ENCODE measurements at regions not wholly inside any gene's neighbourhood (a gene's known extent, or its start where the extent isn't known, plus 50 kb on each side); places are given as distances from the start of the nearest gene placed in this dataset.

DNA sequence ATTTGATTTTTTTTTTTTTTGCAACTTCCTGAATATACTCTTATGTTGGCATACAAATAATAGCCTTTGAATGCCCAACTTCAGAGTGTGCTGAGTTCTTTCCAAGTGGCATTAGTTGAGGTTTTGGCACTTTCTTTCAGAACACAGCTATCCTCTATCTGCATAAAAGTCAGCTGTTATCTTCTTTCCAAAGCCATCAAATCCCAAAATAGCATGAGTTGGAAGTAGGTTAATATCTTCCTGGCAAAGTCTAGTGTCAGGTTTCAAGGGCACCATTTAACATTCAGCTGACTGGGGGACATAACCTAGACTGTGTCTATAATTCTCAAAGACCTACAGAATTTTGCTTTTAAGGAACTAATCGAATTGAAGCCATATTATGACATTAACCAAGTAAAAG is 223.9 kb downstream of the PLPP3 start:
- no peak overlapping the region for H3K27ac ChIP-seq
- H3K4me3 ChIP-seq: no peak overlapping the region
- H3K36me3 ChIP-seq (ENCODE audit: low read depth): no peaks in the 10 kb centered on the region
- in situ Hi-C loops (cut with MboI): no loop called here
- no peaks in the 10 kb centered on the region for H3K9me3 ChIP-seq (ENCODE audit: low read depth)
- H3K9me2 ChIP-seq (ENCODE audit: insufficient read depth): no peaks in the 10 kb centered on the region
- H3K27me3 ChIP-seq (replicated peaks; ENCODE audit: insufficient read depth): no peaks in the 10 kb centered on the region
- TF ChIP-seq EZH2 (IDR thresholded peaks at IDR 0.05; ENCODE audit: insufficient read depth, poor library complexity, severe bottlenecking) (no peak), EZH2phosphoT487 (IDR thresholded peaks at IDR 0.05; ENCODE audit: insufficient read depth, low read depth) (no peak)
- H4K20me1 ChIP-seq (ENCODE audit: insufficient read depth): no peaks in the 10 kb centered on the region
- H3K4me2 ChIP-seq (ENCODE audit: unreplicated experiment): no peak overlapping the region
- H3F3A ChIP-seq (ENCODE audit: insufficient read depth): no peaks in the 10 kb centered on the region
- no peaks in the 10 kb centered on the region for H3K79me2 ChIP-seq (ENCODE audit: insufficient read depth)
- no peak overlapping the region for H2AFZ ChIP-seq
- no peak for DNase-seq
- WGBS, 2 experiments (ENCODE audit: low coverage in 1 of 2, low lambda C conversion rate in 2 of 2, missing lambda C conversion rate in 2 of 2): 56 to 74% methylated on average over 1 of the region's 1 CpG
- H3K9ac ChIP-seq: no peak overlapping the region
- no peaks in the 10 kb centered on the region for H3K4me1 ChIP-seq (ENCODE audit: insufficient read depth)

DNA sequence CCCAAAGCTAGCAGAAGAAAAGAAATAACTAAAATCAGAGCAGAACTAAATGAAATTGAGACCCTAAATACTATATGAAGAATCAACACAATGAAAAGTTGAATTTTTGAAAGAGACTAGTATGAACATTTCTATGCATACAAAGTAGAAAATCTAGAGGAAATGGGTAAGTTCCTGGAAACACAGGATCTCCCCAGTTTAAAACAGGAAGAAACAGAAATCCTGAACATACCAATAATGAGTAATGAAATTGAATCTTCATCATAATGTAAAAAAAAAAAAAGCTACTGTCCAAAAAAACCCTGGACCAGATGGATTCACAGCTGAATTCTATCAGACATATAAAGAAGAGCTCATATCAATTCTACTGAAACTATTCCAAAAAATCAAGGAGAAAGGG is 233.5 kb downstream of the PLPP3 start:
- no peaks in the 10 kb centered on the region for H4K20me1 ChIP-seq (ENCODE audit: insufficient read depth)
- no peak overlapping the region for H3K4me3 ChIP-seq
- in situ Hi-C loops (cut with MboI): no loop called here
- H3K4me1 ChIP-seq (ENCODE audit: insufficient read depth): no peaks in the 10 kb centered on the region
- no peaks in the 10 kb centered on the region for H3K79me2 ChIP-seq (ENCODE audit: insufficient read depth)
- H3K27ac ChIP-seq: no peak overlapping the region
- no peaks in the 10 kb centered on the region for H3K9me3 ChIP-seq (ENCODE audit: low read depth)
- DNase-seq: no peak
- no peaks in the 10 kb centered on the region for H3K9me2 ChIP-seq (ENCODE audit: insufficient read depth)
- TF ChIP-seq EZH2 (IDR thresholded peaks at IDR 0.05; ENCODE audit: insufficient read depth, poor library complexity, severe bottlenecking): no peak
- TF ChIP-seq EZH2phosphoT487 (IDR thresholded peaks at IDR 0.05; ENCODE audit: insufficient read depth, low read depth): no peak
- no peak overlapping the region for H2AFZ ChIP-seq
- H3F3A ChIP-seq (ENCODE audit: insufficient read depth): no peaks in the 10 kb centered on the region
- no peak overlapping the region for H3K9ac ChIP-seq
- H3K27me3 ChIP-seq (replicated peaks; ENCODE audit: insufficient read depth): no peaks in the 10 kb centered on the region
- H3K36me3 ChIP-seq (ENCODE audit: low read depth): no peaks in the 10 kb centered on the region
- H3K4me2 ChIP-seq (ENCODE audit: unreplicated experiment): no peak overlapping the region

DNA sequence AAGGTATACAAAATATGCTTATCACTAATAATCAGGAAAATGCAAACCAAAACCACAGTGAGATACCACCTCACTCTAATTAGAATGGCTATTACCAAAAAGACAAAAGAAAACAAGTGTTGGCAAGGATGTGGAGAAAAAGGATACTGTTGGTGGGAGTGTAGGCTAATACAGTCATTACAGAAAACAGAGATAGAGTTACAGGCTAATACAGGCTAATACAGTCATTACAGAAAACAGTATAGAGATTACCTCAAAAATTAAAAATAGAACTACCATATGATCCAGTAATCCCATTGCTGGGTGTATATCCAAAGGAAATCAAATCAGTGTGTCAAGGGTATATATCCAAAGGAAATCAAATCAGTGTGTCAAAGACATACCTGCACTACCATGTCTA is 238.4 kb downstream of the PLPP3 start:
- no peak overlapping the region for H3K4me3 ChIP-seq
- DNase-seq: no peak
- no peak overlapping the region for H2AFZ ChIP-seq
- TF ChIP-seq EZH2phosphoT487 (IDR thresholded peaks at IDR 0.05; ENCODE audit: insufficient read depth, low read depth): no peak
- no peak for TF ChIP-seq EZH2 (IDR thresholded peaks at IDR 0.05; ENCODE audit: insufficient read depth, poor library complexity, severe bottlenecking)
- H3K27me3 ChIP-seq (replicated peaks; ENCODE audit: insufficient read depth): no peaks in the 10 kb centered on the region
- no peaks in the 10 kb centered on the region for H3F3A ChIP-seq (ENCODE audit: insufficient read depth)
- in situ Hi-C loops (cut with MboI): no loop called here
- H3K79me2 ChIP-seq (ENCODE audit: insufficient read depth): no peaks in the 10 kb centered on the region
- no peak overlapping the region for H3K4me2 ChIP-seq (ENCODE audit: unreplicated experiment)
- H3K27ac ChIP-seq: no peak overlapping the region
- H3K9me3 ChIP-seq (ENCODE audit: low read depth): no peaks in the 10 kb centered on the region
- H3K36me3 ChIP-seq (ENCODE audit: low read depth): no peaks in the 10 kb centered on the region
- no peaks in the 10 kb centered on the region for H3K9me2 ChIP-seq (ENCODE audit: insufficient read depth)
- H4K20me1 ChIP-seq (ENCODE audit: insufficient read depth): no peaks in the 10 kb centered on the region
- H3K4me1 ChIP-seq (ENCODE audit: insufficient read depth): no peaks in the 10 kb centered on the region
- no peak overlapping the region for H3K9ac ChIP-seq

DNA sequence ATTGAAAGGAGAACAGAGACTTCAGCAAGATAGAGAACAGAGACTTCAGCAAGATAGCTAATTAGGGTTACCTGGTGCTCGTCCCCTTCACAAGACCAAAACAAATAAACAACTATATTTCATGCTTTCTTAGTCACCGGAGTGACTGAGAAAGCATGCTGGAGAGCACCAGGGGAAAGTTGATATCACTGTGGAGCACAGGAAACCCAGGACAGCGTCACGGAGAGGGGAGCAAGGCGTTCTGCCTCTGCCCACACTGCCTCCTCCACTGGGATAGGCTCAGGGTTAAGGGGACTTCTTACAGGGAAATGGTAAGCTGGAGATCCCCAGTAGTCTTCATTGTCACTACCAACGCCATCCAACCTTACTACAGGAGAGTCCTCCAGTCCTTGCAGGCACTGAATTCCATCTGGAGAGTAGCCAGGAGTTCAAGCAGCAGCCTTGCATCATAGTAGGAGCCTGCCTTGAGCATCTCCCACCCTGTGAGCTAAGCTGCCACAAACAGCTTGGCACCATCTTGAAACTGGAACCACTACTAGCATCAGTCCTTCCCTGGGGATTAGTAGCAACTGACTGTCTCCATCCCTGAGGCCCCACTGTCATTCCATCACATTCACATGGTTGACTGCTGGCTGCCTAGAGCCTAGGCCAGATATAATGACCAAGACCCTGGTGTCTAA is 239.4 kb downstream of the PLPP3 start:
- H3K9me2 ChIP-seq (ENCODE audit: insufficient read depth): no peaks in the 10 kb centered on the region
- no peaks in the 10 kb centered on the region for H3K79me2 ChIP-seq (ENCODE audit: insufficient read depth)
- no peak for TF ChIP-seq EZH2 (IDR thresholded peaks at IDR 0.05; ENCODE audit: insufficient read depth, poor library complexity, severe bottlenecking)
- no peak for TF ChIP-seq EZH2phosphoT487 (IDR thresholded peaks at IDR 0.05; ENCODE audit: insufficient read depth, low read depth)
- in situ Hi-C loops (cut with MboI): no loop called here
- H3K4me2 ChIP-seq (ENCODE audit: unreplicated experiment): no peak overlapping the region
- no peak for DNase-seq
- H3K4me3 ChIP-seq: no peak overlapping the region
- no peaks in the 10 kb centered on the region for H3K36me3 ChIP-seq (ENCODE audit: low read depth)
- 92 to 93% methylated on average over 6 of the region's 6 CpGs for WGBS, 2 experiments (ENCODE audit: low coverage in 1 of 2, low lambda C conversion rate in 2 of 2, missing lambda C conversion rate in 2 of 2)
- H2AFZ ChIP-seq: no peak overlapping the region
- no peaks in the 10 kb centered on the region for H3K4me1 ChIP-seq (ENCODE audit: insufficient read depth)
- H3K27me3 ChIP-seq (replicated peaks; ENCODE audit: insufficient read depth): no peaks in the 10 kb centered on the region
- H3K9me3 ChIP-seq (ENCODE audit: low read depth): no peaks in the 10 kb centered on the region
- no peak overlapping the region for H3K9ac ChIP-seq
- H4K20me1 ChIP-seq (ENCODE audit: insufficient read depth): no peaks in the 10 kb centered on the region
- no peak overlapping the region for H3K27ac ChIP-seq
- H3F3A ChIP-seq (ENCODE audit: insufficient read depth): no peaks in the 10 kb centered on the region

DNA sequence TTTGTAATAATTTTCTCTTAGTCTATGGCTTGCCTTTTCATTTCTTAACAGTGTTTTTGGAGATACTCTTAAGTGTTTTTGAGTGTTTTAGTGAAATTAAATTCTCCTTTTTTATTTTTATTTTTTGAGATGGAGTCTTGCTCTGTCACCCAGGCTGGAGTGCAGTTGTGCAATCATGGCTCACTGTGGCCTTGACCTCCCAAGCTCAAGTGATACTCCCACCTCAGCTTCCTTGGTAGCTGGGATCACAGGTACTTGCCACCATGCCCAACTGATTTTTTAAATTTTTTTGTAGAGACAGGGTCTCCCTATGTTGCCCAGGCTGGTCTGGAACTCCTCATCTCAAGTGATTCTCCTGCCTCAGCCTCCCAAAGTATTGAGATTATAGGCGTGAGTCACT is 240.3 kb downstream of the PLPP3 start:
- Histone ChIP-seq H3K4me3 (no peak overlapping the region), H3K4me2 (ENCODE audit: unreplicated experiment) (no peak overlapping the region), H3K9me3 (ENCODE audit: low read depth) (no peaks in the 10 kb centered on the region), H3K79me2 (ENCODE audit: insufficient read depth) (no peaks in the 10 kb centered on the region), H4K20me1 (ENCODE audit: insufficient read depth) (no peaks in the 10 kb centered on the region), H3K9ac (no peak overlapping the region), H3K27me3 (replicated peaks; ENCODE audit: insufficient read depth) (no peaks in the 10 kb centered on the region), H2AFZ (no peak overlapping the region), H3F3A (ENCODE audit: insufficient read depth) (no peaks in the 10 kb centered on the region), H3K9me2 (ENCODE audit: insufficient read depth) (no peaks in the 10 kb centered on the region), H3K4me1 (ENCODE audit: insufficient read depth) (no peaks in the 10 kb centered on the region), H3K36me3 (ENCODE audit: low read depth) (no peaks in the 10 kb centered on the region), H3K27ac (no peak overlapping the region)
- TF ChIP-seq EZH2phosphoT487 (IDR thresholded peaks at IDR 0.05; ENCODE audit: insufficient read depth, low read depth) (no peak), EZH2 (IDR thresholded peaks at IDR 0.05; ENCODE audit: insufficient read depth, poor library complexity, severe bottlenecking) (no peak)
- DNase-seq: no peak
- in situ Hi-C loops (cut with MboI): no loop called here
- 65 to 70% methylated on average over 1 of the region's 1 CpG for WGBS, 2 experiments (ENCODE audit: low coverage in 1 of 2, low lambda C conversion rate in 2 of 2, missing lambda C conversion rate in 2 of 2)
